ENCODE measurements at regions not wholly inside any gene's neighbourhood (a gene's known extent, or its start where the extent isn't known, plus 50 kb on each side); places are given as distances from the start of the nearest gene placed in this dataset.
"Not testable (repeated sequence)": the region's sequence is repeated elsewhere in the genome, so short reads cannot be mapped to it uniquely, and the experiment has no call there.

DNA sequence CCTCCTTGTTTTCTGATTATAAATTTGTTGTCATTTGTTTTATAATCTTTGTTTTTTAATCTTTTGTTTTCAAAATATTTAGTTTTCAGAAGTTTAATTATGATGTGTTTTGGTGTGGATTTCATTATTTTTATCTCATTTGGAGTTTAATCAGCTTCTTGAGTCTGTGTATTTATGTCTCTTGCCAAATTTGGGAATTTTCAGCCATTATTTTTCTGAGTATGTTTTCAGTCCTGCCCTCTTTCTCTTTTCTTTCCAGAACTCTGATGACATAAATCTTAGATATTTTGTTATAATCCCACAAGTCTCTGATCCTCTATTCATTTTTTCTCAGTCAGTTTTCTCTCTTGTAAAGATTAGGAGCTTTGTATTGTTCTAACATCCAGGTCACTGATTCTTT, 89.8 kb downstream of the RHOU start:
- DNase-seq, result no peak

DNA sequence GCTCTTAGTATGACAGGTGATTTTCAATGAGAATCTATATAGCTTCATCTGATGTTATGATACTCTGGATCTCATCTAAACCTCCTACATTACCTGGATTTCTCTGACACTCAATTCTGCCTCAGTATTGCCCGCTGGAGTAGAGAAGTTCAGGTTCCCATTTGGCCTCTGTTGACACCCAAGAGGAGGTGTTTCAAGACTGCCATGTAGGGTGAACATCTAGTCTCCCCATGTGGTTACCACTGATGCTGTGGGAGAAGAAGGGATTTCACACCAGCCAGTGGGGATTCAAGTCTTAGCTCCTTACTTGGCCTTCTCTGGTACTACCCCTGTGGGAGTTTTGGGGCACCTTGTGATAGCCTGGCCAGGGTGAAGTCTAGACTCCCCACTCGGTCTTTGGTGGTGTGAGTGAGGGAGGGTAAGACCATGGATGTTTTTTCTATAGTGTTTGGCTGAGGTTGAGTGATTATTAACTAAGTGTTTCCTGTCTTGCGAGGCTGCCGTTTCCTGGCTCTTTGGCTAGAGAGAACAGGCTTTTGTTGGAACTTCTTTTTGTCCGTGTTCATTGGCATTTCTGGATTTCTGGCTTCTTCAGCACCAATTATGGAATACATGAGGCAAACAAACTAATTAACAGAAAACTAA, 90.7 kb downstream of the RHOU start:
- DNase-seq, result no peak

DNA sequence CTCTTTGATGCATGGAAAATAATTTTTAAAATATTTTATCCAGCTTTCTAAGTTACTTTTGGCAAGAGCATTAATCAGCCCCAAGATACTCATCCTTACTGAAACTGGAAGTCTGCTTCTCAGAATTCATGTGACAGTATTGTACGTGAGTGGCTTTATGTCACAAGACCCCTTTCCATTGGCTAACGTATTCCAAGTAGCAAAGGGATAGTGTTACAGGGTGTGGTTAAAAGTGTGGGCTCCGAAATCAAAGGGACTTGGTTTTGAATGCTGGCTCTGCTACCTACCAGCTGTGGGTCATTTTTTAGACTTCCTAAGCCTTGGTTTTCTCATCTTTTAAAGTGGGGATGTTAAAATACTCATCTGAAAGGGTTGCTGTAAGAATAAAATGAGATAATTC, 91.7 kb downstream of the RHOU start:
- no peak for DNase-seq

DNA sequence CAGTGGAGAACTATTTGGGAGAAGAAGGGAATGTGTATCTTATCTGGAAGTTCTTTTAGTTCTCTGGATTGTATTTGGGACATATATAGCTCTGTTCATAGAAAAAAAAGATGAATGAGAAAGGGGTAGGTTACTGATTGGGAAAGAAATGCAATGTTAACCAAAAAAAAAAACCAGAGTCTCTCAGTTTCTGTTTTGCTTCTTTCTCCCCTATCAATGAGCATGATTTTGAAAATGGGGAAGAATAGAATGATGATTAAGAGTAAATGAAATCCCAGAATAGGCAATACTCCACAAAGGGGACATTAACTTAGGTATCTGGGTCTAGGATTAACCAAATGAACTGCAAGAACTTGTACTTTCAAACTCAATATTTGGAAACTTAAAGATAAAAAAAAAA, 92.9 kb downstream of the RHOU start:
- DNase-seq, result no peak

DNA sequence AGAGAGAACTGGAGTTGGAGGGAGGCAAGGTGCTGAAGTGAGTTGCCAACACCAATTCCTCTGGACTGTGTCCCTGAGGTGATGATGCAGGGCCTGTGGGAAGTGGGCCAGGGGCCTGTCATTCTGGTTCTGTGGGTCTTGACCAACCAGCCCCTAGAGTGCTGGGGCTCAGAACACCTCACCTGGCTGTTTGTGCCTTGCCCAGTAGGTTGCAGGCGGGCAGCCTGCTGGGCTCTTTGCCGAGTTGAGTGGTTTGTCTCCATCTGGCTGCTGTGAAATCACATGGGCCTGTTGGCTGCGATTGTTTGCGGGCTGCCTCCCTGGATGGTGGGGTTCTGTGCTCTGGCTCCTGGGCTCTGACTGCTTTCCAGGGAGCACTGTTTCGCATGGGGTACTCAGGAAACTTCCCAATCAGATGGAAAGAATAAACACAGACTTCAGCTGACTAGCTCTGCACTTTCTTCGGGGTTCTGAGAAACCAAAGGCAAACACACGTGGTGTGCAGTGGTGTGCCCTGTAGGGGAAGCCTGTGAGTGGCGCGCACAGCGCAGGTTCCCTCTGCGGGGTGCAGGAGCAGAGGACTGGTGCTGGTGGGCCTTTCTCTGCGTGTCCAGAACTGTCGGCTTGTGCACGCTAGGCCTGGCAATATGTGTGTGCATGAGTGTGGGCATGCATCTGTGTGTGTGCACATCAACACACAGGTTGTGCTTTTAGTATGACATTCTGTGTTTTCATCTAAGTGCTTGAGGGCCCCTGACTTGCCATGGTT, 95.1 kb downstream of the RHOU start:
- DNase-seq, result peak; percentile 41

- DNase-seq, result no peak
These were observed 95.7 kb downstream of the RHOU start for GRCh38 chr1:228830954-228831481.

DNA sequence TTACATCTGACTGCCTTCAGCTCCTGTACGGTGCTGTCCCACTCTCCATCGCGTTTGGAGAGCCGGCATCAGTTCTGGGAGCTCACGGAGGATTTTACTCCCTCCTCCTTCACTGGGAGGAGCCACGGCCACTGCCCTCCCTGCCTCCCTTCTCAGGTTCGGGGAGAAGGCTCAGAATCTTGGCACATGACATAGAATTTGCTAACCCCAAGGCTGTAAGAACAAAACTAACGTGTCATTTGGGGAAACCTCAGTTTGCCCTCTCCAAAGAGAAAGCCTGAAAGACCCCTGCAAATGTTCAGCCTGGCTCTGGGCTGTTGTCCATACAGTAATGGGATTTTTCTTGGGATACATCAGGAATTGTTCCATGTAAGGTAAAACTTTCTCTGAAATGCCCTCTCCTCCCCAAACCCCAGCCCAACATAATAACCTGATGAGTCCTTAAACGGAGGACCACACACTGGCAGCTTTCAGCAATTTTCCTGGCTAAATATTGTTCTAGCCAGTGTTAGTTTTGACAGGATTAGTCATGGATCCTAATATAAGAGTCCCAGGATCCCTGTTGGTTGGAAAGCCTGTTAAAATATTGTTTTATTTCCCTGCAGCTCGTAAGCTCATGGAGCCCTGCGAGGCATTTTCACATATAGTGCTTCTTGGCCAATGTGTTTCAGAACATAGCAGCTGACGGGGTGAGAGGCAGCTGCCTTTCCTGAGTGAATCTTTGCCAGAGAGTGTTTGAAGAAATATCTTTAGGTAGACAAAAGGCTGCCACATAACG, 98.8 kb downstream of the RHOU start:
- DNase-seq, result no peak

- DNase-seq, result no peak
These were observed 100.2 kb downstream of the RHOU start for GRCh38 chr1:228835456-228835855.

DNA sequence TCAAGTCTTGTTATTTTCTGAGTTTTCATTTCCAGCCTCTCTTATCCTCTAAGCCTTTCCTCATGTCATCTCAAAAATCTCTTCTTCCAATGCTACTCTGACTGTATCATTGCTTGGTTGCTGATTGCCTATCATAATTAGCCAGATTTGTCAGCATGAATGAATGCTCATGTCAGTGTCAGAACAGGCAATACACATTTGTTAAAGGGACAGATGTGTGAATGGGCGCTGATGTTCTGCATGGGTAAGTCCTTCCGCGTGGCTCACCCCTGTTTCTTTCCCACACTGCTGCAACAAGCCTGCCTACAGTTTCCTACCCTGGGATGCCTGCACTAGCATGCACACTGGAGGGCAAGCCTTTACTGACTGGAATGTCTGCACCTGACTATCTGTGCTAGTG, 100.6 kb downstream of the RHOU start:
- DNase-seq, result no peak

DNA sequence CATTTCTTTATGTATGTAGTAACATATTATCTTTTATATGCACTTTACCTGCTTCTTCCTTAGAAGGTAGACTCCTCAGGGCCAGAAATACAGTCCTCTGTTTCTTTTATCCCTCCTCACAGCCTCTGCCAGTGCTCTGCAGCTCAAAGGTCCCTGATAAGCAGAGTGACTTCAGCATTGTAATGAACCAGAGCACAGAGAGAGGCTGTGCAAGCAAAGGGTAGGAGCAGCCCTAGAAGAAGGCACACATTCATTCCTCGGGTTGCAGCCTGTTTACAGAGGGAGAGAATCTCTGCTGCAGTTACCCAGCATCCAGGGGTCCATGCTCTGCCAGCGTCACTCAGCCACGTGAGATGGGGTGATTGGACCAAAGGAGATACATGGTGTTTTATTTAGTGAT, 101.1 kb downstream of the RHOU start:
- DNase-seq, result peak; percentile 58

- no peak for DNase-seq
These were observed 101.8 kb downstream of the RHOU start for GRCh38 chr1:228837032-228837431.

DNA sequence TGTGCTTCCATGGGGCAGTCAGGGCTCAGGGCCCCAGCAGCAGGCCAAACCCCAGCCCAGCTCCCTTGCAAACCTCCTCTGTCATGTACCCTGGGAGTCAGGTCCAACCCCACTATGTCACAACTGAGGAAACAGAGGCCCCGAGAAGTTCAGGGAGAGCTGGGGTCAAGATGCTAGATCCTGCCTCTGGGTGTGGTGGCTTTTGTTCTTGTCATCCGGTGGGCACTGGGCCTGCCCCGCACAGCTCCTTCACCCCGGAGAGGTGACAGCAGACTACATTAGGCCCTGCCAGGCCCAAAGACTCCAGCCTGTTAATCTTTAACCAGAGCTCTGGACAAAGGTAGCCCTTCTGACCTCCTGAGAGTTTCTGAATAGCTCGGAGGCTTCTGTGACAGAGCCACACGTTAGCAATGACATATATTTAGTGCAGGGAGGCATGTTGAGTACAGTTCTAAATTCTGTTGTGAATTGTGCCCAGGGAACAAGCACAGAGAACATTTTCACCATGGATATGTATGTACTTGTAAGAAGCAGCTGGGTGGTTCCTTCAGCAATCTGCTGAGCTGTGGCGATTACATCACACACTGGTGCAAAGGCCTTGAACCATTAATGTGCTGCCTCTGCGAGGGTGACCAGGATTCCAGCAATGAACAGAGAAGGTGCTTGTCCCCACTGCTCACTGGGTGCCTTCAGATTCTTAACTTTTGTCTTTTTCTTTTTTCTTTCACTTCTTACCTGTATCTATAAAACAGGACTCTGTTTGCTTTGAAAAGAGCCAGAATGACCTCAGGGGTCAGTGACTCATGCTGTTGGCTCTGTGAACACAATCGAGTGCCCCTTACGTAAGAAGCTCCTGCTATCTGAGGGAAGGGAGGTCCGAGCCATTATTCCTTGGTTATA, 102.8 kb downstream of the RHOU start:
- no peak for DNase-seq

GRCh38 chr1:228838717-228839500, 103.6 kb downstream of the RHOU start:
- no peak for DNase-seq

- no peak for DNase-seq
These were observed 104.4 kb downstream of the RHOU start for GRCh38 chr1:228839656-228840055.

GRCh38 chr1:228841632-228842031, 106.4 kb downstream of the RHOU start:
- DNase-seq, result no peak

- DNase-seq, result peak; percentile 58
These were observed 107.0 kb downstream of the RHOU start for GRCh38 chr1:228842094-228842775.

DNA sequence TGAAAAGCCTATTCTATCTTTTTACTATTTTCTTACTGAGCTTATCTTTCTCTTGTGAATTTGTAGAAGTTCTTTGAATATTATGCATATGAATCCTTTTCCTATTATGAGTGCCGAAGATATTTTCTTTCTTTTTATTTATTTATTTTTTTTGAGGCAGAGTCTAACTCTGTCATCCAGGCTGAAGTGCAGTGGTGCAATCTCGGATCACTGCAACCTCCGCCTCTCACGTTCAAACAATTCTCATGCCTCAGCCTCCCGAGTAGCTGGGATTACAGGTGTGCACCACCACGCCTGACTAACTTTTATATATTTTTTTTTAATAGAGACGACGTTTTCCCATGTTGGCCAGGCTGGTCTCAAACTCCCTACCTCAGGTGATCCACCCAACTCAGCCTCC, 109.8 kb downstream of the RHOU start:
- DNase-seq, result no peak

GRCh38 chr1:228846952-228847351, 111.7 kb downstream of the RHOU start:
- no peak for DNase-seq

GRCh38 chr1:228847451-228847850, 112.2 kb downstream of the RHOU start:
- not testable (repeated sequence) for DNase-seq

- no peak for DNase-seq
These were observed 113.1 kb downstream of the RHOU start for GRCh38 chr1:228848406-228848805.
